ENCODE measurements at regions not wholly inside any gene's neighbourhood (a gene's known extent, or its start where the extent isn't known, plus 50 kb on each side); places are given as distances from the start of the nearest gene placed in this dataset.

- DNase-seq = no peak
Measured at GRCh38 chr3:165283328-165283727, 87.1 kb upstream of the SLITRK3 start.

GRCh38 chr3:165279471-165279870, 83.3 kb upstream of the SLITRK3 start:
- no peak for DNase-seq

- no peak for DNase-seq
Measured at GRCh38 chr3:165273411-165273810, 77.2 kb upstream of the SLITRK3 start.

- DNase-seq = peak; percentile 24
Measured at GRCh38 chr3:165259541-165260193, 63.5 kb upstream of the SLITRK3 start.

GRCh38 chr3:165256554-165257065, 60.4 kb upstream of the SLITRK3 start:
- no peak for DNase-seq

- peak; percentile 42 for DNase-seq
Measured at GRCh38 chr3:165254812-165255211, 58.6 kb upstream of the SLITRK3 start.

Data from hematopoietic multipotent progenitor cell treated with erythropoietin and hydrocortisone succinate and interleukin-3 and kit ligand, for 4 days (in vitro differentiated cells).